ENCODE measurements at regions not wholly inside any gene's neighbourhood (a gene's known extent, or its start where the extent isn't known, plus 50 kb on each side); places are given as distances from the start of the nearest gene placed in this dataset.

GRCh38 chr2:150052457-150052856 lies 435.0 kb downstream of the RND3 start:
- Histone ChIP-seq H3K36me3 (ENCODE audit: control insufficient read depth, insufficient read depth, low read length) (no peaks in the 10 kb centered on the region), H3K4me3 (replicated peaks; ENCODE audit: low read depth, low read length) (no peak overlapping the region), H3K27me3 (replicated peaks; ENCODE audit: control insufficient read depth, insufficient read depth, low read length) (no peaks in the 10 kb centered on the region)
- TF ChIP-seq CTCF (IDR thresholded peaks at IDR 0.05; ENCODE audit: insufficient read depth, low read length, poor library complexity, severe bottlenecking): no peak
- no peak for DNase-seq (ENCODE audit: extremely low read depth, insufficient read length)

- no peaks in the 10 kb centered on the region for H3K36me3 ChIP-seq (ENCODE audit: control insufficient read depth, insufficient read depth, low read length)
- no peaks in the 10 kb centered on the region for H3K27me3 ChIP-seq (replicated peaks; ENCODE audit: control insufficient read depth, insufficient read depth, low read length)
- no peak for TF ChIP-seq CTCF (IDR thresholded peaks at IDR 0.05; ENCODE audit: insufficient read depth, low read length, poor library complexity, severe bottlenecking)
- H3K4me3 ChIP-seq (replicated peaks; ENCODE audit: low read depth, low read length): no peak overlapping the region
- peak; percentile 2 for DNase-seq (ENCODE audit: extremely low read depth, insufficient read length)
These were observed 436.5 kb downstream of the RND3 start for GRCh38 chr2:150051004-150051403.

GRCh38 chr2:150050036-150050435 lies 437.4 kb downstream of the RND3 start:
- Histone ChIP-seq H3K36me3 (ENCODE audit: control insufficient read depth, insufficient read depth, low read length) (no peaks in the 10 kb centered on the region), H3K27me3 (replicated peaks; ENCODE audit: control insufficient read depth, insufficient read depth, low read length) (no peaks in the 10 kb centered on the region), H3K4me3 (replicated peaks; ENCODE audit: low read depth, low read length) (no peak overlapping the region)
- no peak for DNase-seq (ENCODE audit: extremely low read depth, insufficient read length)
- TF ChIP-seq CTCF (IDR thresholded peaks at IDR 0.05; ENCODE audit: insufficient read depth, low read length, poor library complexity, severe bottlenecking): no peak

- Histone ChIP-seq H3K4me3 (replicated peaks; ENCODE audit: low read depth, low read length) (no peak overlapping the region), H3K27me3 (replicated peaks; ENCODE audit: control insufficient read depth, insufficient read depth, low read length) (no peaks in the 10 kb centered on the region), H3K36me3 (ENCODE audit: control insufficient read depth, insufficient read depth, low read length) (no peaks in the 10 kb centered on the region)
- no peak for TF ChIP-seq CTCF (IDR thresholded peaks at IDR 0.05; ENCODE audit: insufficient read depth, low read length, poor library complexity, severe bottlenecking)
- no peak for DNase-seq (ENCODE audit: extremely low read depth, insufficient read length)
These were observed 439.7 kb downstream of the RND3 start for GRCh38 chr2:150047620-150048222.

GRCh38 chr2:150046810-150047209 lies 440.7 kb downstream of the RND3 start:
- Histone ChIP-seq H3K4me3 (replicated peaks; ENCODE audit: low read depth, low read length) (no peak overlapping the region), H3K27me3 (replicated peaks; ENCODE audit: control insufficient read depth, insufficient read depth, low read length) (no peaks in the 10 kb centered on the region), H3K36me3 (ENCODE audit: control insufficient read depth, insufficient read depth, low read length) (no peaks in the 10 kb centered on the region)
- no peak for TF ChIP-seq CTCF (IDR thresholded peaks at IDR 0.05; ENCODE audit: insufficient read depth, low read length, poor library complexity, severe bottlenecking)
- no peak for DNase-seq (ENCODE audit: extremely low read depth, insufficient read length)

GRCh38 chr2:150046211-150046610 lies 441.3 kb downstream of the RND3 start:
- no peak for DNase-seq (ENCODE audit: extremely low read depth, insufficient read length)
- H3K27me3 ChIP-seq (replicated peaks; ENCODE audit: control insufficient read depth, insufficient read depth, low read length): no peaks in the 10 kb centered on the region
- H3K4me3 ChIP-seq (replicated peaks; ENCODE audit: low read depth, low read length): no peak overlapping the region

More at GRCh38 chr2:150046211-150046610, 441.3 kb downstream of the RND3 start:
- no peak for TF ChIP-seq CTCF (IDR thresholded peaks at IDR 0.05; ENCODE audit: insufficient read depth, low read length, poor library complexity, severe bottlenecking)
- H3K36me3 ChIP-seq (ENCODE audit: control insufficient read depth, insufficient read depth, low read length): no peaks in the 10 kb centered on the region
